OCI-LY7 (cell line): ENCODE measurements at regions not wholly inside any gene's neighbourhood (a gene's known extent, or its start where the extent isn't known, plus 50 kb on each side); places are given as distances from the start of the nearest gene placed in this dataset.

Source experiments
- BruUV-seq: library from RNA; stranded (reverse); fragments of 400-500 nt; replicated peaks from 2 replicates; lab custom pipeline; 2021; lab: Mats Ljungman, UMichigan
- CTCF ChIA-PET: fragments of 300-600 bp; sonication (Branson Sonifier 250); formaldehyde crosslinking; loops from one replicate; lab custom pipeline; 2022; ENCODE audit warnings: antibody characterized with exemption; ENCODE audit not compliant: unreplicated experiment; lab: Charles Lee
- POLR2A ChIA-PET: fragments of 300-600 bp; sonication (Branson Sonifier 250); formaldehyde crosslinking; loops from one replicate; lab custom pipeline; 2022; ENCODE audit warnings: antibody characterized with exemption; lab: Charles Lee
- DNase-seq: peaks from one replicate; pipeline ENCODE4 v3.0.0-alpha.2; 2015; ENCODE audit warnings: low spot score
- H2AFZ ChIP-seq: fragments of 200-600 bp; sonication (generic), shearing (Covaris generic); 2 replicates; pipeline ENCODE4 v1.6.1; 2014; ENCODE audit warnings: mild to moderate bottlenecking, antibody characterized with exemption, low read length, moderate library complexity
- H3K27ac ChIP-seq: fragments of 200-600 bp; sonication (generic); 2 replicates; pipeline ENCODE4 v1.5.1; 2014; ENCODE audit warnings: mixed run types, low read depth, mild to moderate bottlenecking, moderate library complexity, low read length, inconsistent platforms; ENCODE audit not compliant: poor library complexity, severe bottlenecking
- H3K36me3 ChIP-seq: fragments of 200-600 bp; sonication (generic); 2 replicates; pipeline ENCODE4 v1.6.1; 2014; ENCODE audit warnings: mild to moderate bottlenecking, antibody characterized with exemption, low read length, moderate library complexity, mixed read lengths; ENCODE audit not compliant: insufficient read depth
- H3K4me1 ChIP-seq: fragments of 200-600 bp; sonication (generic); 2 replicates; pipeline ENCODE4 v1.5.1; 2014; ENCODE audit warnings: mild to moderate bottlenecking, low read length; ENCODE audit not compliant: insufficient read depth, poor library complexity, severe bottlenecking
- H3K4me2 ChIP-seq: fragments of 200-600 bp; sonication (generic); 2 replicates; pipeline ENCODE4 v1.6.1; 2014; ENCODE audit warnings: mild to moderate bottlenecking, low read length
- H3K4me3 ChIP-seq: fragments of 200-600 bp; sonication (generic); 2 replicates; pipeline ENCODE4 v1.5.1; 2014; ENCODE audit warnings: mild to moderate bottlenecking, low read depth, low read length; ENCODE audit not compliant: poor library complexity, severe bottlenecking
- H3K79me2 ChIP-seq: fragments of 200-600 bp; sonication (generic); 2 replicates; pipeline ENCODE4 v1.6.1; 2016; ENCODE audit warnings: low read depth, mild to moderate bottlenecking, low read length, moderate library complexity, mixed read lengths; ENCODE audit not compliant: insufficient read depth
- H3K9me2 ChIP-seq: fragments of 200-600 bp; sonication (generic); 2 replicates; pipeline ENCODE4 v1.6.1; 2016; ENCODE audit warnings: mild to moderate bottlenecking, low read length, mixed read lengths; ENCODE audit not compliant: insufficient read depth
- H3K9me3 ChIP-seq: fragments of 200-600 bp; sonication (generic); 2 replicates; pipeline ENCODE4 v1.6.1; 2014; ENCODE audit warnings: mild to moderate bottlenecking, mixed run types, low read length, mixed read lengths
- H4K20me1 ChIP-seq: fragments of 200-600 bp; sonication (generic); 2 replicates; pipeline ENCODE4 v1.6.1; 2014; ENCODE audit warnings: mild to moderate bottlenecking, antibody characterized with exemption, low read length, moderate library complexity, mixed read lengths; ENCODE audit not compliant: insufficient read depth
- CTCF ChIP-seq: fragments of 200-600 bp; sonication (generic); conservative IDR thresholded peaks from 2 replicates; pipeline ENCODE4 v1.5.1; 2014; ENCODE audit warnings: mild to moderate bottlenecking, antibody characterized with exemption, low read length, moderate library complexity, mixed read lengths
- EZH2phosphoT487 ChIP-seq: fragments of 200-600 bp; sonication (generic); IDR thresholded peaks from 2 replicates; pipeline ENCODE4 v1.6.1; 2018; ENCODE audit warnings: low read depth, borderline replicate concordance, mild to moderate bottlenecking, mixed run types, antibody characterized with exemption, low read length, moderate library complexity, mixed read lengths
- intact Hi-C: fragments of 100-400 bp; cut with micrococcal nuclease; formaldehyde crosslinking; loops from one replicate; pipeline ENCODE4 v1.10.0; 2022; ENCODE audit not compliant: unreplicated experiment

GRCh38 chr2:48210189-48210588, 104.3 kb upstream of the FOXN2 start:
- no peak for DNase-seq
- CTCF ChIA-PET, result no interaction called here

GRCh38 chr2:48213646-48214045, 100.8 kb upstream of the FOXN2 start:
- intact Hi-C loops, result no loop called here
- Histone ChIP-seq H3K36me3 (no peaks in the 10 kb centered on the region), H3K9me2 (no peaks in the 10 kb centered on the region), H3K4me2 (no peak overlapping the region), H3K4me3 (no peak overlapping the region), H3K27ac (no peak overlapping the region), H3K9me3 (no peaks in the 10 kb centered on the region), H2AFZ (no peak overlapping the region), H3K79me2 (no peaks in the 10 kb centered on the region), H3K4me1 (no peaks in the 10 kb centered on the region), H4K20me1 (no peaks in the 10 kb centered on the region)
- TF ChIP-seq EZH2phosphoT487, result no peak
- no peak for TF ChIP-seq CTCF
- ChIA-PET POLR2A (no interaction called here), CTCF (no interaction called here)
- no TSS peak for BruUV-seq
- no peak for DNase-seq

More at GRCh38 chr2:48210189-48210588, 104.3 kb upstream of the FOXN2 start:
- Histone ChIP-seq H3K4me1 (no peaks in the 10 kb centered on the region), H3K9me3 (no peaks in the 10 kb centered on the region), H3K27ac (no peak overlapping the region), H2AFZ (no peak overlapping the region), H3K9me2 (no peaks in the 10 kb centered on the region), H3K4me3 (no peak overlapping the region), H3K36me3 (no peaks in the 10 kb centered on the region), H3K4me2 (no peak overlapping the region), H3K79me2 (no peaks in the 10 kb centered on the region), H4K20me1 (no peaks in the 10 kb centered on the region)
- TF ChIP-seq EZH2phosphoT487 (no peak), CTCF (no peak)
- BruUV-seq, result no TSS peak
- POLR2A ChIA-PET, result interaction anchor here (0.9 kb wide), 1 partner anchor 9 kb away, joined by 4 read pairs; no protein-coding TSS in a partner anchor
- intact Hi-C loops, result no loop called here

GRCh38 chr2:48218169-48218568, 96.3 kb upstream of the FOXN2 start:
- Histone ChIP-seq H3K27ac (no peak overlapping the region), H3K36me3 (no peaks in the 10 kb centered on the region), H3K79me2 (no peaks in the 10 kb centered on the region), H3K4me2 (no peak overlapping the region), H3K4me1 (no peaks in the 10 kb centered on the region), H3K4me3 (no peak overlapping the region), H3K9me3 (no peaks in the 10 kb centered on the region), H4K20me1 (no peaks in the 10 kb centered on the region), H3K9me2 (no peaks in the 10 kb centered on the region), H2AFZ (no peak overlapping the region)
- CTCF ChIA-PET, result no interaction called here
- DNase-seq, result no peak
- no TSS peak for BruUV-seq
- TF ChIP-seq EZH2phosphoT487 (no peak), CTCF (no peak)
- intact Hi-C loops, result no loop called here
- POLR2A ChIA-PET, result interaction anchor here (0.6 kb wide), 1 partner anchor 184 kb away, joined by 3 read pairs; no protein-coding TSS in a partner anchor
